ENCODE measurements at regions not wholly inside any gene's neighbourhood (a gene's known extent, or its start where the extent isn't known, plus 50 kb on each side); places are given as distances from the start of the nearest gene placed in this dataset.

GRCh38 chr3:193791041-193792032 is 198.3 kb downstream of the OPA1 start:
- peaks cover 4% of the 10 kb centered on the region for H3K27me3 ChIP-seq (ENCODE audit: insufficient read depth, low read depth, low read length)

More at GRCh38 chr3:193791041-193792032, 198.3 kb downstream of the OPA1 start:
- Histone ChIP-seq H3K36me3 (ENCODE audit: insufficient read depth, low read length) (no peaks in the 10 kb centered on the region), H4K20me1 (ENCODE audit: insufficient read depth) (no peaks in the 10 kb centered on the region), H3K9me2 (ENCODE audit: insufficient read depth, low read length) (no peaks in the 10 kb centered on the region), H3K9ac (ENCODE audit: low read length) (no peak overlapping the region), H3K9me3 (ENCODE audit: low read length) (no peaks in the 10 kb centered on the region), H3K4me2 (ENCODE audit: low read length) (no peak overlapping the region), H3F3A (ENCODE audit: insufficient read depth, low read length, poor library complexity, severe bottlenecking) (no peaks in the 10 kb centered on the region), H2AFZ (ENCODE audit: low read depth, low read length) (no peak overlapping the region), H3K79me2 (replicated peaks; ENCODE audit: insufficient read depth, low read length) (no peaks in the 10 kb centered on the region), H3K4me3 (ENCODE audit: low read length) (no peak overlapping the region), H3K27ac (ENCODE audit: low read length) (no peak overlapping the region)
- TF ChIP-seq SMC3 (conservative IDR thresholded peaks at IDR 0.05; ENCODE audit: poor library complexity) = no peak
- TF ChIP-seq RAD21 (conservative IDR thresholded peaks at IDR 0.05) = no peak
- TF ChIP-seq TAF1 (IDR thresholded peaks at IDR 0.05; ENCODE audit: low read depth) = no peak
- TF ChIP-seq MXI1 (conservative IDR thresholded peaks at IDR 0.05; ENCODE audit: poor library complexity, severe bottlenecking) = no peak
- no peak for TF ChIP-seq POLR2AphosphoS5 (IDR thresholded peaks at IDR 0.05)
- no peak for TF ChIP-seq EP300 (conservative IDR thresholded peaks at IDR 0.05; ENCODE audit: poor library complexity, severe bottlenecking)
- no peak for TF ChIP-seq EZH2 (IDR thresholded peaks at IDR 0.05; ENCODE audit: borderline replicate concordance, insufficient read depth, low read length, poor library complexity, severe bottlenecking)
- no peak for TF ChIP-seq CTCF (IDR thresholded peaks at IDR 0.05; ENCODE audit: poor library complexity, severe bottlenecking)
- no peak for TF ChIP-seq REST (IDR thresholded peaks at IDR 0.05; ENCODE audit: borderline replicate concordance)

Data from neural cell (in vitro differentiated cells).